ENCODE measurements at regions not wholly inside any gene's neighbourhood (a gene's known extent, or its start where the extent isn't known, plus 50 kb on each side); places are given as distances from the start of the nearest gene placed in this dataset.

- Histone ChIP-seq H3K9me3 (ENCODE audit: low read length) (no peaks in the 10 kb centered on the region), H3K27me3 (ENCODE audit: low read length) (no peaks in the 10 kb centered on the region), H3K9ac (ENCODE audit: low read length) (no peak overlapping the region), H3K4me1 (ENCODE audit: low read length) (no peaks in the 10 kb centered on the region), H3K27ac (ENCODE audit: low read length) (no peak overlapping the region), H3K36me3 (ENCODE audit: insufficient read depth, low read length) (no peaks in the 10 kb centered on the region), H4K20me1 (ENCODE audit: insufficient read depth, low read depth, low read length) (no peaks in the 10 kb centered on the region), H3K4me3 (ENCODE audit: low read length) (no peak overlapping the region), H3K4me2 (ENCODE audit: low read depth, low read length, poor library complexity, severe bottlenecking) (no peak overlapping the region), H3K79me2 (ENCODE audit: low read length) (no peaks in the 10 kb centered on the region), H2AFZ (ENCODE audit: low read length) (no peak overlapping the region), H3K9me2 (replicated peaks; ENCODE audit: insufficient read depth, low read length) (no peaks in the 10 kb centered on the region)
- DNase-seq = no peak
Measured at GRCh38 chr16:48881272-48881671, 271.3 kb upstream of the N4BP1 start.

- Histone ChIP-seq H4K20me1 (ENCODE audit: insufficient read depth, low read depth, low read length) (no peaks in the 10 kb centered on the region), H3K79me2 (ENCODE audit: low read length) (no peaks in the 10 kb centered on the region), H2AFZ (ENCODE audit: low read length) (no peak overlapping the region), H3K9ac (ENCODE audit: low read length) (no peak overlapping the region), H3K9me2 (replicated peaks; ENCODE audit: insufficient read depth, low read length) (no peaks in the 10 kb centered on the region), H3K27ac (ENCODE audit: low read length) (no peak overlapping the region), H3K4me1 (ENCODE audit: low read length) (no peaks in the 10 kb centered on the region), H3K36me3 (ENCODE audit: insufficient read depth, low read length) (no peaks in the 10 kb centered on the region), H3K4me2 (ENCODE audit: low read depth, low read length, poor library complexity, severe bottlenecking) (no peak overlapping the region), H3K4me3 (ENCODE audit: low read length) (no peak overlapping the region), H3K9me3 (ENCODE audit: low read length) (no peaks in the 10 kb centered on the region), H3K27me3 (ENCODE audit: low read length) (no peaks in the 10 kb centered on the region)
- DNase-seq = no peak
Measured at GRCh38 chr16:48879223-48880122, 269.5 kb upstream of the N4BP1 start.

- Histone ChIP-seq H3K4me2 (ENCODE audit: low read depth, low read length, poor library complexity, severe bottlenecking) (no peak overlapping the region), H4K20me1 (ENCODE audit: insufficient read depth, low read depth, low read length) (no peaks in the 10 kb centered on the region), H3K27ac (ENCODE audit: low read length) (no peak overlapping the region), H3K4me3 (ENCODE audit: low read length) (no peak overlapping the region), H3K36me3 (ENCODE audit: insufficient read depth, low read length) (no peaks in the 10 kb centered on the region), H3K9me2 (replicated peaks; ENCODE audit: insufficient read depth, low read length) (no peaks in the 10 kb centered on the region), H3K4me1 (ENCODE audit: low read length) (no peaks in the 10 kb centered on the region), H2AFZ (ENCODE audit: low read length) (no peak overlapping the region), H3K79me2 (ENCODE audit: low read length) (no peaks in the 10 kb centered on the region), H3K9me3 (ENCODE audit: low read length) (no peaks in the 10 kb centered on the region), H3K9ac (ENCODE audit: low read length) (no peak overlapping the region), H3K27me3 (ENCODE audit: low read length) (no peaks in the 10 kb centered on the region)
- DNase-seq = no peak
Measured at GRCh38 chr16:48877946-48878345, 268.0 kb upstream of the N4BP1 start.

GRCh38 chr16:48870141-48870540, 260.2 kb upstream of the N4BP1 start:
- Histone ChIP-seq H3K4me2 (ENCODE audit: low read depth, low read length, poor library complexity, severe bottlenecking) (no peak overlapping the region), H2AFZ (ENCODE audit: low read length) (no peak overlapping the region)
- no peak for DNase-seq

GRCh38 chr16:48865520-48865919, 255.5 kb upstream of the N4BP1 start:
- Histone ChIP-seq H3K4me1 (ENCODE audit: low read length) (no peaks in the 10 kb centered on the region), H3K4me3 (ENCODE audit: low read length) (no peak overlapping the region), H3K36me3 (ENCODE audit: insufficient read depth, low read length) (no peaks in the 10 kb centered on the region), H3K27me3 (ENCODE audit: low read length) (no peaks in the 10 kb centered on the region), H3K9me3 (ENCODE audit: low read length) (no peaks in the 10 kb centered on the region), H3K4me2 (ENCODE audit: low read depth, low read length, poor library complexity, severe bottlenecking) (no peak overlapping the region), H3K27ac (ENCODE audit: low read length) (no peak overlapping the region), H4K20me1 (ENCODE audit: insufficient read depth, low read depth, low read length) (no peaks in the 10 kb centered on the region), H3K9me2 (replicated peaks; ENCODE audit: insufficient read depth, low read length) (no peaks in the 10 kb centered on the region), H3K79me2 (ENCODE audit: low read length) (no peaks in the 10 kb centered on the region), H3K9ac (ENCODE audit: low read length) (no peak overlapping the region), H2AFZ (ENCODE audit: low read length) (no peak overlapping the region)
- no peak for DNase-seq

More at GRCh38 chr16:48870141-48870540, 260.2 kb upstream of the N4BP1 start:
- Histone ChIP-seq H3K36me3 (ENCODE audit: insufficient read depth, low read length) (no peaks in the 10 kb centered on the region), H3K27ac (ENCODE audit: low read length) (no peak overlapping the region), H3K27me3 (ENCODE audit: low read length) (no peaks in the 10 kb centered on the region), H3K9me3 (ENCODE audit: low read length) (no peaks in the 10 kb centered on the region), H3K4me1 (ENCODE audit: low read length) (no peaks in the 10 kb centered on the region), H3K4me3 (ENCODE audit: low read length) (no peak overlapping the region), H3K9me2 (replicated peaks; ENCODE audit: insufficient read depth, low read length) (no peaks in the 10 kb centered on the region), H3K9ac (ENCODE audit: low read length) (no peak overlapping the region), H4K20me1 (ENCODE audit: insufficient read depth, low read depth, low read length) (no peaks in the 10 kb centered on the region), H3K79me2 (ENCODE audit: low read length) (no peaks in the 10 kb centered on the region)

GRCh38 chr16:48864055-48864454, 254.1 kb upstream of the N4BP1 start:
- Histone ChIP-seq H3K79me2 (ENCODE audit: low read length) (no peaks in the 10 kb centered on the region), H3K27me3 (ENCODE audit: low read length) (no peaks in the 10 kb centered on the region), H3K4me3 (ENCODE audit: low read length) (no peak overlapping the region), H3K36me3 (ENCODE audit: insufficient read depth, low read length) (no peaks in the 10 kb centered on the region), H2AFZ (ENCODE audit: low read length) (no peak overlapping the region), H3K4me1 (ENCODE audit: low read length) (no peaks in the 10 kb centered on the region), H3K9me3 (ENCODE audit: low read length) (no peaks in the 10 kb centered on the region), H3K27ac (ENCODE audit: low read length) (no peak overlapping the region), H3K9ac (ENCODE audit: low read length) (no peak overlapping the region), H3K4me2 (ENCODE audit: low read depth, low read length, poor library complexity, severe bottlenecking) (no peak overlapping the region), H4K20me1 (ENCODE audit: insufficient read depth, low read depth, low read length) (no peaks in the 10 kb centered on the region), H3K9me2 (replicated peaks; ENCODE audit: insufficient read depth, low read length) (no peaks in the 10 kb centered on the region)
- no peak for DNase-seq

GRCh38 chr16:48862087-48862532, 252.1 kb upstream of the N4BP1 start:
- Histone ChIP-seq H3K79me2 (ENCODE audit: low read length) (no peaks in the 10 kb centered on the region), H3K9ac (ENCODE audit: low read length) (no peak overlapping the region), H2AFZ (ENCODE audit: low read length) (no peak overlapping the region), H3K27ac (ENCODE audit: low read length) (no peak overlapping the region), H4K20me1 (ENCODE audit: insufficient read depth, low read depth, low read length) (no peaks in the 10 kb centered on the region), H3K36me3 (ENCODE audit: insufficient read depth, low read length) (no peaks in the 10 kb centered on the region), H3K9me3 (ENCODE audit: low read length) (no peaks in the 10 kb centered on the region), H3K9me2 (replicated peaks; ENCODE audit: insufficient read depth, low read length) (no peaks in the 10 kb centered on the region), H3K27me3 (ENCODE audit: low read length) (no peaks in the 10 kb centered on the region), H3K4me2 (ENCODE audit: low read depth, low read length, poor library complexity, severe bottlenecking) (no peak overlapping the region), H3K4me3 (ENCODE audit: low read length) (no peak overlapping the region), H3K4me1 (ENCODE audit: low read length) (no peaks in the 10 kb centered on the region)
- DNase-seq = peak; percentile 55

- Histone ChIP-seq H3K36me3 (ENCODE audit: insufficient read depth, low read length) (no peaks in the 10 kb centered on the region), H3K27me3 (ENCODE audit: low read length) (no peaks in the 10 kb centered on the region), H3K79me2 (ENCODE audit: low read length) (no peaks in the 10 kb centered on the region), H3K4me2 (ENCODE audit: low read depth, low read length, poor library complexity, severe bottlenecking) (no peak overlapping the region), H3K9ac (ENCODE audit: low read length) (no peak overlapping the region), H3K9me3 (ENCODE audit: low read length) (no peaks in the 10 kb centered on the region), H3K4me3 (ENCODE audit: low read length) (no peak overlapping the region), H3K4me1 (ENCODE audit: low read length) (no peaks in the 10 kb centered on the region), H3K9me2 (replicated peaks; ENCODE audit: insufficient read depth, low read length) (no peaks in the 10 kb centered on the region), H4K20me1 (ENCODE audit: insufficient read depth, low read depth, low read length) (no peaks in the 10 kb centered on the region), H3K27ac (ENCODE audit: low read length) (no peak overlapping the region), H2AFZ (ENCODE audit: low read length) (no peak overlapping the region)
- no peak for DNase-seq
Measured at GRCh38 chr16:48860341-48860740, 250.4 kb upstream of the N4BP1 start.
